Activated naive CD4-positive, alpha-beta T cell treated with anti-CD3 and anti-CD28 coated beads, Interleukin-2, amount 50 U/mL, for 24 hours (primary cell): ENCODE measurements at regions not wholly inside any gene's neighbourhood (a gene's known extent, or its start where the extent isn't known, plus 50 kb on each side); places are given as distances from the start of the nearest gene placed in this dataset.

Experiments used
- H3K27ac Mint-ChIP-seq: one replicate; pipeline ENCODE4 v1.8.0; 2021; ENCODE audit warnings: mild to moderate bottlenecking, mixed read lengths
- H3K27me3 Mint-ChIP-seq: one replicate; pipeline ENCODE4 v1.8.0; 2021; ENCODE audit warnings: mixed read lengths
- H3K36me3 Mint-ChIP-seq: one replicate; pipeline ENCODE4 v1.8.0; 2021; ENCODE audit warnings: mixed read lengths
- H3K4me1 Mint-ChIP-seq: one replicate; pipeline ENCODE4 v1.8.0; 2021; ENCODE audit warnings: mixed read lengths
- H3K4me3 Mint-ChIP-seq: one replicate; pipeline ENCODE4 v1.8.0; 2021; ENCODE audit warnings: mild to moderate bottlenecking, mixed read lengths
- H3K9me3 Mint-ChIP-seq: one replicate; pipeline ENCODE4 v1.8.0; 2021; ENCODE audit warnings: mixed read lengths

DNA sequence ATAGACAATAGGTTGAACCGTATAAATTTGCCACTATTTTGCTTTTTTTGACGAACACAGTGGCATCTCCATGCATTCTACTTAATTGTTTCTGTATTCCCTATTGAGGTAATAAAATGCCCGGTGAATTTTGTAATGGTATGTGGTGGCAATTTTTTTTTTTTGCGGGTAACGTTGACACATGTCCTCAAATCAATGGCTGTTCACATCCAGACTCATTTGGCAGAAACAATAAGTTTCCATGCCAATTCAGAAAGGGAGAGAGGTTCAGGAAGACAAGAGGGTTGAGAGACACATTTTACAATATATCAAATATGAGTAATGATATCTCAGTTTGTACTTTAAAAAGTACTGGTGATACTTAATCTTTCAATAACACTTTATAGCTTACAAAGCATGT is 463.9 kb downstream of the WDR72 start:
- Mint-ChIP-seq H3K36me3 (no peaks in the 10 kb centered on the region), H3K27ac (no peak overlapping the region), H3K4me3 (no peak overlapping the region), H3K27me3 (no peaks in the 10 kb centered on the region), H3K9me3 (peaks cover 3% of the 10 kb centered on the region), H3K4me1 (no peaks in the 10 kb centered on the region)

DNA sequence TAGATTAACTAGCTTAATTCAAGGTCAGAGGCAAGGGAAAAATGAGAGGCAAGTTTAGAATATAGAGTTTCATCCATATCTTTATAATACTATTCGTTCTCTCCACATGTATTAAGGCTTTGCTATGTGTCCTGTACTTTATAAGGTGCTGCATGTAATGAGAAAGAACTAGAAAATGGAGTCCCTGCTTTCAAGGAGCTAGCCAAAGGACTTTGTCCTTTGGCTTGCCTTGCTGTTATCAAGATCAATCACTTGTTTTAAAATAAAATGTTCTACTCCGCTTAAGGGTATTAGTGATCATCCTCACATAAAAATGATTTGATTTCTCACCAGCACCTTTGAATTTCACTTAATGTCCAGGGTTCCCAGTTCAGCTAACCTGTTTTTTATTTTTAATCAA is 470.9 kb downstream of the WDR72 start:
- H3K4me3 Mint-ChIP-seq: no peak overlapping the region
- H3K27me3 Mint-ChIP-seq: peaks cover 2% of the 10 kb centered on the region
- peaks cover 4% of the 10 kb centered on the region for H3K9me3 Mint-ChIP-seq
- H3K36me3 Mint-ChIP-seq: no peaks in the 10 kb centered on the region
- H3K4me1 Mint-ChIP-seq: no peaks in the 10 kb centered on the region
- no peak overlapping the region for H3K27ac Mint-ChIP-seq

DNA sequence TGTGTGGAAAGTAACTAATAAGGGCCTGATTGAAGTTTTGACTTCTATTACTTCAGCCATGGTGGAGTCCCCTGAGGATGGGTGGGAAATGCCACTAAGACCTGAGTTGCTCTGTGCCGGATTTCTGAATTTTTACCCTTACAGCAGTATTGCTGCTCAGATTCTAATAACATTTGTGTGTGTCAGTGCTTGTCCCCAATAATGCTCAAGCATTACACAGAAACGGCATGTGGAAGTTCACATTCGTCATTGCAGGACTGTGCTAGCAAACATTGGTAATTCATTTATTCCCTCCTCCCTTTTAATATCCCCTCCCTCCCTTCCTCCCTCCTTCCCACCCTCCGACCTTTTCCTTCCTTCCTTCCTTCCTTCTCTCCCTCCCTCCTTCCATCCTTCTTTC is 484.5 kb upstream of the ONECUT1 start:
- Mint-ChIP-seq H3K9me3 (peaks cover 10% of the 10 kb centered on the region), H3K27ac (no peak overlapping the region), H3K27me3 (peaks cover 6% of the 10 kb centered on the region), H3K36me3 (no peaks in the 10 kb centered on the region), H3K4me3 (no peak overlapping the region), H3K4me1 (no peaks in the 10 kb centered on the region)

DNA sequence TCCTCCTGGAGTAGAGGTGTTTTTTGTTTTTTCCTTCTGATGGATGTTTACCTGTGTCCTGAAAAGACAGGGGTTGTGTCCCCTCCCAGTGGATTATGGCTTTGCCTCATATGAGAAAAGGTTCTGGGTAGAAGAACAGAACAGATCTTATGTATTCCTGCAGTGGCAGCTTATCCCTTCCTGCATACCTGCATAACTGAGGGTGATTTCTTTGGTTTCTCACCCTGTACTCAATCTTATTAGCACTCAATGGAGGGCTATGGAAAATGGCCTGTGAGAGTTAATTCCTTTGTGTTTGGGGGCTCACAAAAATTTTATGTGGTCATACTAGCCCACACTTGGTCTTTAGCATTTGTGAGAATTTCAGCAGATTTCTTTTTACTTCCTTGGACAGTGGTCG is 482.0 kb upstream of the ONECUT1 start:
- H3K4me3 Mint-ChIP-seq: no peak overlapping the region
- peaks cover 6% of the 10 kb centered on the region for H3K9me3 Mint-ChIP-seq

DNA sequence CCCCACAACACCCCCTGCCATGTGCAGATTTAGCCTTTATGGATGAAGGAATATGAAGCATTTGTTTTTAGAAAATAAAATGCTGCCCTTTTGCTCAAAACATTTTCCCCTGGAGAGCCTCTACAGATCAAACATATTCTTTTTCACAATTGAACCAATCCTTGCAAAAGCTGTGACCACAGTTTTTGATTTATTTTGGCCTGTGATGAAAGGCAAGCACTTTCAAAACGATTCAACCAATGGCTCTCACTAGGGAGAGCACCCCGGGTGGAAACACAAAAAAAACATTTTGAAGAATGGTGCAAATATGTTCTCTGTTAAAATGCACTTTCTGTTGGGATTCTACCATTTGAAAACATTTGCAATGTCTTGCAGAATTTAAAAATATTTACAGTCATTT is 476.0 kb upstream of the ONECUT1 start:
- Mint-ChIP-seq H3K27ac (no peak overlapping the region), H3K27me3 (no peaks in the 10 kb centered on the region), H3K4me1 (no peaks in the 10 kb centered on the region), H3K36me3 (no peaks in the 10 kb centered on the region), H3K4me3 (no peak overlapping the region), H3K9me3 (no peaks in the 10 kb centered on the region)

More for the DNA sequence above, 482.0 kb upstream of the ONECUT1 start:
- Mint-ChIP-seq H3K27me3 (peaks cover 6% of the 10 kb centered on the region), H3K27ac (no peak overlapping the region), H3K36me3 (no peaks in the 10 kb centered on the region), H3K4me1 (no peaks in the 10 kb centered on the region)

DNA sequence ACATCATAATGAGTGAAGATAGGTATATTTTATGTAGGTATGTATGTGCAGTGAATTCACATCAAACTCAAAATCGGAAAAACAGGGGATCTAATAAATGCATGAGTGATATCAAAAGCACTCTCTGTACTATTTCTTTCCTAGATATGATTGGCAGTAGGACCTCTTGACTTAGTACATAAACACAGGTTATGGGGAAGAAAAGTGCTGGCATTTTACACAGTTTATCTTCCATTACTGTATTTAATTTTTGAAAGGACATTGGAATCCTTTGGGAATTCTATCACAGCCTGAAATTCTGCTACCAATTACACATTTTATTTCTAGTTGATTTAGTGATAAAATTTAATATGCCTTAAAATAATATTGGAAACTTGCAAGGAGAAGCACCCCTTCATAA is 470.5 kb upstream of the ONECUT1 start:
- H3K9me3 Mint-ChIP-seq: no peaks in the 10 kb centered on the region
- H3K4me1 Mint-ChIP-seq: no peaks in the 10 kb centered on the region

DNA sequence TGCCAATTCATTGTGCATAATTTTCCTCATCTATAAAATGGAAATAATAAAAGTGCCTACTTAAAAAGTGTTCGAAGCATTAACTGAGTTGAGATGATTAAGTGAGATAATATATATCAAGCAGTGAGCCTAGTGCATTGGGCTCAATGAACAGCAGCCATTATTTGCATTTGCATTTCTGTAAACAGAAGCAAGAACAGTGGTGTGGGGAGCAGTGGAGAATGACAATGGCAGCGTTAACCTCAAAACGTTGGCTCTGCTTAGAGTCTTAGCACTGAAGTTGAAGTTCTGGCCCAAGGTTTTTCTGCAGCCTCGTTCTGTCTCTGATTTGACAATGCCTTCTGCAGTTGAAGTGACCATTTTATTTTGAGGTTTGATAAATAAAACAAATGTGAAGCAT is 466.3 kb upstream of the ONECUT1 start:
- no peaks in the 10 kb centered on the region for H3K4me1 Mint-ChIP-seq
- H3K4me3 Mint-ChIP-seq: no peak overlapping the region
- peaks cover 2% of the 10 kb centered on the region for H3K27me3 Mint-ChIP-seq
- no peaks in the 10 kb centered on the region for H3K36me3 Mint-ChIP-seq
- H3K9me3 Mint-ChIP-seq: no peaks in the 10 kb centered on the region
- H3K27ac Mint-ChIP-seq: no peak overlapping the region

More for the DNA sequence above, 470.5 kb upstream of the ONECUT1 start:
- Mint-ChIP-seq H3K36me3 (no peaks in the 10 kb centered on the region), H3K27me3 (peaks cover 2% of the 10 kb centered on the region), H3K27ac (no peak overlapping the region), H3K4me3 (no peak overlapping the region)

DNA sequence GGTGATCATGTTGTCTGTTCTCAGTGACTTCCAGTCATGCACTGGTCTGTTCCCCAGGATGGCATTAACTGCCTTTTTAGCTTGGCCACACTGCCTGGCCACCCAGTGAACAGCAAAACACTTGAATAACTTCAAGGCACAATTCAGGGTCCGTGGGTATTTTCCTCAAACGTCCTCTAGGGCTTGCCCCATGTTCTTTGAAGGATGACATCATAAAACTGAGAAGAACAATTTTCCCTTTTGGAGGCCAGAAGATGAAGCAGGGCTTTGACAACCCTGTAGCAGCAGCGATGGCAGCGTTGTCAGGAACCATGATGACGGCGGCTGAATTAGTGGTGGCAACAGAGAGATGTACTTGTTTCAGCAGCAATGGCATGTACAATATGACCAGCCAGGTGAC is 465.9 kb upstream of the ONECUT1 start:
- Mint-ChIP-seq H3K36me3 (no peaks in the 10 kb centered on the region), H3K4me1 (no peaks in the 10 kb centered on the region), H3K9me3 (no peaks in the 10 kb centered on the region), H3K4me3 (no peak overlapping the region), H3K27me3 (peaks cover 2% of the 10 kb centered on the region), H3K27ac (no peak overlapping the region)

DNA sequence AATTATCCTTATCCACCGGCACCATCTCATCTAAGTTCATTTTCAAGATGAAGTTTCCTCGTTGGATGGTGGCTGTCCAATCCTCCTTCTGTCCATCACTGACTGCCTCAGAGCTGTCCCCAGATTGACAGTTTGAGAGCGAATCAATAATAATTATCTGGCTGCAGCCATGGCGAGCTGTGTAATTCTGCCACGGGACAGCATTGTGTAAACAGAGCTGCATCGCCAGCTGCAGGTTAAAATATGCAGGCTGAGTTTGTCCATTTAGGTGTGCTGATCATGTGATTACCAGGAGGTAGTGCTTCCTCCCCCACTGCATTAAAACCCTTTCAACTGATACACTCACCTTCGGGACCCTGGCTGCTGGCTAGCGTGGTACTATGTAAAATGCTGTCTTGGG is 461.9 kb upstream of the ONECUT1 start:
- no peaks in the 10 kb centered on the region for H3K4me1 Mint-ChIP-seq
- no peak overlapping the region for H3K27ac Mint-ChIP-seq
- no peaks in the 10 kb centered on the region for H3K27me3 Mint-ChIP-seq
- H3K4me3 Mint-ChIP-seq: no peak overlapping the region
- H3K9me3 Mint-ChIP-seq: peaks cover 3% of the 10 kb centered on the region
- no peaks in the 10 kb centered on the region for H3K36me3 Mint-ChIP-seq

DNA sequence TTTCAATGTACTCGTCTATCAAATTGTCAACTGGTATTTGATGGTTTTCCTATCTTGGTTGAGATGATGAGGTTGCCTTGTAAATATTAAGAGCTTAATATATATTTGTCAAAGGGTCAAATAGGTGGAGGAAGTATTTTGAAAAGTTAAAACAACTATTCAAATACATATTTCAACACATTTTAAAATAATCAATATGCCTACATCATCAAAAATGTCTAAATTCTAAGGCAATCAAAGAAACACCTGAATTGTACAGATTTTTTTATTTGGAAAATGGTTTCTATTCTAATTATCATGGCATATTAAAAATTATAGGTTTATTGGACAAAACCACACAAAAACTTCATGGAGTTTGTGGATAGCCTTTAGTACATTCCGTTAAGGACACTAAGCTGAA is 461.4 kb upstream of the ONECUT1 start:
- Mint-ChIP-seq H3K4me3 (no peak overlapping the region), H3K4me1 (no peaks in the 10 kb centered on the region), H3K9me3 (peaks cover 4% of the 10 kb centered on the region), H3K27me3 (no peaks in the 10 kb centered on the region), H3K36me3 (no peaks in the 10 kb centered on the region), H3K27ac (no peak overlapping the region)

DNA sequence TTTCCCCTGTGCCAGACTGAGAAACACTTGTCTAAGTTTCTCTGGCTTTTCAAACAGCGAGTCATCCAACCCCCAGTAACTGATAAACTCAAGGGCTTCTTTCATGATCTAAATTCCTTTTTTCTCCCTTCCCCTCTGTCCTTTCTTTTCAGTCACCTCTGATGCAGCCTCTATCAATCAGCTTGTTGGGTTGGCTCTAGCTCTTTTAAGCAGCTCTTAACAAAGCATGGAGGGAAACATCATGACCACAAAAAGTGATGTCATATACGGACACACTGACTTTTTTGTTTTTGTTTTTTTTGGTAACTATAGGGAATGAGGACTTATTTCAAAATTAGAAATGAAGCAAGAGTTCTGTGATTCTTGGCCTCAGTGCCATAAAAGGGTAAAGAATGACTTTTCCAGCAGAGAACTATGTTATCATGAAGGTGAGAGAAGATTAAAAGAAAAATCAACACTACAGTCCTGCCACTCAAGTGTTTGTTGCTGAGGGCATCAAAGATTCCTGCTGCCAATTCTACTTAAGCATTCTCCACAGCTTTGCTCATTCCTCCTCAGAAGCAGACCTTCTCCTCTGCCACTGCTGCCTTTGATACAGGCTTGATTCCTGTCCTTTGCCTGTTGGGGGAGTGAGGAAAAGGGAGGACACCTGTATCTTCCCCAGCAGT is 457.0 kb upstream of the ONECUT1 start:
- no peak overlapping the region for H3K27ac Mint-ChIP-seq
- H3K27me3 Mint-ChIP-seq: no peaks in the 10 kb centered on the region
- H3K36me3 Mint-ChIP-seq: no peaks in the 10 kb centered on the region
- H3K4me1 Mint-ChIP-seq: no peaks in the 10 kb centered on the region
- peaks cover 4% of the 10 kb centered on the region for H3K9me3 Mint-ChIP-seq
- no peak overlapping the region for H3K4me3 Mint-ChIP-seq

DNA sequence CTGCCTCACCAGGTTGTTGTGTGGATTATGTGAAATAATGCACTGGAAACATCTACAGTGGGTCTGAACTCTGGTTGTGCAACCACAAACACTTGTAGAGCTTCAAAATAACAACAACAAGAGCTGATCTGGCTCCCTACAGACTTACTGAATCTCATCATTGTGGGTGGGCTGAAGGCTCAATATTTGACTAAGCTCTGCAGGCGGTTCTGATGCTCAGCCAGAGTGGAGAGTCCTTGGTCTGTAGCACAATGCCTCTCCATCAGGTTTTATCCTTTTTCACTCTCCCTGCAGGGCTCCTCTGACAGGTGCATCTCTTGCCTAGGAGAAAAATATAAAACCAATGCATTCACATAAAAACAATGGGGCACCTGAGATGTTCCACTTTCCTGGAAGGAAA is 456.3 kb upstream of the ONECUT1 start:
- H3K4me1 Mint-ChIP-seq: no peaks in the 10 kb centered on the region
- no peaks in the 10 kb centered on the region for H3K36me3 Mint-ChIP-seq
- peaks cover 4% of the 10 kb centered on the region for H3K9me3 Mint-ChIP-seq
- no peak overlapping the region for H3K4me3 Mint-ChIP-seq
- H3K27ac Mint-ChIP-seq: no peak overlapping the region
- H3K27me3 Mint-ChIP-seq: peaks cover under 1% of the 10 kb centered on the region

DNA sequence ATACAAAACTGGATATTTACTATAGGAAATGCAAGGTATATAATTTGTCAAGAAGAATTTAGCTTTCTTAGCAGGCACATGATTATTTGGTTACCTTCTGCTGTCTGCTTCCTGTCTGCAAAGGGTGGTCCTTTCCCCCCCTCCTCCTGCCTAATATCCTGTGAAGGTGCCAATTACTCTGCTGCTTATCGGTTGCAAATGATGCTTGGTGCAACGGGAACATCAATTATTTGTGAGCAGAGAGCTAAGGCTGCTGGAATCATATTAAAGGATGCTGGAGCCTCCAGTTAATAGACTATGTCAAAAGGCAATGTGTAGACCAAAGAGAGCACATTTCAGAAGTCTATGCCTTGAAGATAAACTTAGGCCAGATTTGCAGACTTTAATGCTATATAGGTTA is 443.7 kb upstream of the ONECUT1 start:
- Mint-ChIP-seq H3K9me3 (no peaks in the 10 kb centered on the region), H3K27me3 (no peaks in the 10 kb centered on the region), H3K36me3 (no peaks in the 10 kb centered on the region), H3K27ac (no peak overlapping the region), H3K4me1 (no peaks in the 10 kb centered on the region), H3K4me3 (no peak overlapping the region)

DNA sequence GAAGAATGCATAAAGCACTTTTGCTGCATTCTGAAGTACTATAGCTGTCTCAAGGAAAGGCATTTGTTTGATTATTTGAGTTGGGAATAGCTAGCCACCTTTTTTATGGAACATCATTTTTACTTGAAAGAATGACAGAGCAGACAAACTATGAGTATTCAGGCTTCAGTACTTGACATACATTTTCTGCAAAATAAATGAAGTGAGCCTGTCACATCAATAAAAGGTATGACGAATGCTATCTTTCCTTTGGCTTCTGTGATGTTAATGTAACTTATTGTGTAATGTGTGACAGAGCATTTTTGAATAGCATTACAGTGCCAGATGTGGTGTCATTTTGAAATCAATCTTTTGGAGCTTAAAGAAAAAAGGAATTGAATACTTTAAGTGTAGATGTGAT is 440.3 kb upstream of the ONECUT1 start:
- Mint-ChIP-seq H3K4me3 (no peak overlapping the region), H3K36me3 (no peaks in the 10 kb centered on the region), H3K4me1 (no peaks in the 10 kb centered on the region), H3K27ac (no peak overlapping the region), H3K27me3 (peaks cover under 1% of the 10 kb centered on the region), H3K9me3 (no peaks in the 10 kb centered on the region)

DNA sequence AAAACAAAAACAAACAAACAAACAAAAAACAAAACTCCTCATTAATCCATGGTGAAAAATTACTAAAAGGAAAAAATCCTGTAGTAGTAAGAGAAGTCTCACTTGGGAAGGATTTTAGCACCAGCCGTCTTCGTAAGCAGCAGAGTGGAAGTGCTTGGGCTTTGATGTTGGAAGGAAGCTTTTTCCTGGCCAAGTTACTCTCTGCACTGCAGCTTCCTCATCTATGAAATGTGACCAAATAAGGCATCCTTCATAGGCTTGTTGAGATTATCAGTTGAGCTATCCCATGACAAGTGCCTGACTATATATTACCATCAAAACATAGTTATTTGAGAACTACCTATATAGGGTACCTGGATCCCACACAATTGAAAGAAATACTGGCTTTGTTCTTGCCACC is 436.4 kb upstream of the ONECUT1 start:
- H3K9me3 Mint-ChIP-seq: no peaks in the 10 kb centered on the region
- no peaks in the 10 kb centered on the region for H3K4me1 Mint-ChIP-seq
- H3K36me3 Mint-ChIP-seq: no peaks in the 10 kb centered on the region
- H3K27ac Mint-ChIP-seq: no peak overlapping the region
- no peak overlapping the region for H3K4me3 Mint-ChIP-seq
- peaks cover 5% of the 10 kb centered on the region for H3K27me3 Mint-ChIP-seq

DNA sequence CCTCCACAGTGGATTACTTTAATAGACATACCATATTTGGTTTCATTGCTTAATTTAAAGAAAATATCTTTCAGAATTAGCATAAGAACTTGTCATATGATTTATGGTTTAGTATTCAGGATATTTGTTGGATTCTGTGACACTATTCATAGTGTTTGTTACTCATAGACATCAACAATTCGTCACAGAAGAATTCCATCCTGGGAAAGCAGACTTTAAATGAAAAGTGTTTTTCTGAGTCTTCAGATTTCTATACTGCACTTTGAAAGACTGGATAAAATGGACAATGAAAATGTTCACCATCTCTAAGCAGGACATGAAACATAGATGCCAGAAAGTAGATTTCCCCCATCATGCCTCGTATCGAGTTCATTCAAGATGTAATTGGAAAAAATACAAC is 435.6 kb upstream of the ONECUT1 start:
- Mint-ChIP-seq H3K4me1 (no peaks in the 10 kb centered on the region), H3K36me3 (no peaks in the 10 kb centered on the region), H3K4me3 (no peak overlapping the region), H3K9me3 (no peaks in the 10 kb centered on the region), H3K27ac (no peak overlapping the region), H3K27me3 (peaks cover 7% of the 10 kb centered on the region)

DNA sequence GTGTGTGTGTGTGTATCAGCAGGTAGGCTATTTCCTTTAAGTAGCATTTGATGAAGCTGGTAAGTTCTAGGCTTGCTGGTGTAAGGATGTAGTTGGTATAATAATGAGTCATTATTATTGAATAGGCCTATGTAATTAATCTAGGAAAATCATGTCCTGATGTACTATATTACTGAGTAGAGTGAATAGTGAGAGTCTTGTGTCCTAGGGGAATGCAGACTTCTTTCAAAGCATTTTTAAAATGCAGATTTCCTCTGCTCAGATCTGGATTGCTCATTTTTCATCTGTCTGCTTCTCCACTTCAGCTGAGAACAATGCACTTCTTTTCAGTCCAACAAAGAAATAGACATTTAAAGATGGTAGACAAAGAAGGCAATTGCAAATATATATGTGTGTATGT is 434.2 kb upstream of the ONECUT1 start:
- H3K27me3 Mint-ChIP-seq: peaks cover 7% of the 10 kb centered on the region
- no peak overlapping the region for H3K27ac Mint-ChIP-seq
- no peaks in the 10 kb centered on the region for H3K9me3 Mint-ChIP-seq

More for the DNA sequence above, 434.2 kb upstream of the ONECUT1 start:
- Mint-ChIP-seq H3K36me3 (no peaks in the 10 kb centered on the region), H3K4me1 (no peaks in the 10 kb centered on the region), H3K4me3 (no peak overlapping the region)
